HepG2 (cell line): ENCODE measurements at regions not wholly inside any gene's neighbourhood (a gene's known extent, or its start where the extent isn't known, plus 50 kb on each side); places are given as distances from the start of the nearest gene placed in this dataset.
A peak's percentile ranks its signal among the peaks of the same experiment; 100 is the strongest.

ENCODE experiments used
- ATRX ChIP-seq: sonication (generic); formaldehyde crosslinking; IDR thresholded peaks from 2 replicates; pipeline ENCODE4 v1.4.0; 2020; ENCODE audit warnings: missing genetic modification reagents, borderline replicate concordance
- CREM ChIP-seq, 2 experiments: sonication (generic) in 1 of 2; formaldehyde crosslinking in 1 of 2; IDR thresholded peaks; 2 replicates each; pipeline versions ENCODE4 v1.4.0 to v1.6.1; 2016 to 2020; ENCODE audit warnings: antibody characterized with exemption in 1 of 2, mild to moderate bottlenecking in 1 of 2, missing genetic modification reagents in 1 of 2
- E2F2 ChIP-seq: sonication (generic); formaldehyde crosslinking; IDR thresholded peaks from 2 replicates; pipeline ENCODE4 v1.4.0; 2020; ENCODE audit warnings: missing genetic modification reagents, borderline replicate concordance
- GATAD2A ChIP-seq: IDR thresholded peaks from 2 replicates; pipeline ENCODE4 v1.6.1; 2016
- HNF1A ChIP-seq, 2 experiments: sonication (generic) in 1 of 2; formaldehyde crosslinking in 1 of 2; IDR thresholded peaks; 2 replicates each; pipeline versions ENCODE4 v1.4.0 to v1.6.1; 2016 to 2020; ENCODE audit warnings: borderline replicate concordance in 1 of 2, low read depth in 1 of 2, mild to moderate bottlenecking in 1 of 2, missing genetic modification reagents in 1 of 2
- IRF2 ChIP-seq: IDR thresholded peaks from 2 replicates; pipeline ENCODE4 v1.6.1; 2018; ENCODE audit warnings: missing genetic modification reagents, missing compliant biosample characterization
- JDP2 ChIP-seq: sonication (generic); formaldehyde crosslinking; IDR thresholded peaks from 2 replicates; pipeline ENCODE4 v1.8.1; 2022; ENCODE audit warnings: missing genetic modification reagents, borderline replicate concordance
- KDM4B ChIP-seq: sonication (generic); formaldehyde crosslinking; IDR thresholded peaks from 2 replicates; pipeline ENCODE4 v1.4.0; 2020; ENCODE audit warnings: missing genetic modification reagents
- MED1 ChIP-seq: sonication (generic); formaldehyde crosslinking; IDR thresholded peaks from 2 replicates; pipeline ENCODE4 v1.4.0; 2020; ENCODE audit warnings: missing genetic modification reagents
- MXI1 ChIP-seq: IDR thresholded peaks from 3 replicates; pipeline ENCODE4 v1.6.1; 2012; ENCODE audit warnings: low read depth, low read length, inconsistent platforms, borderline replicate concordance
- NFE2L1 ChIP-seq: sonication (generic); formaldehyde crosslinking; IDR thresholded peaks from 2 replicates; pipeline ENCODE4 v1.4.0; 2020; ENCODE audit warnings: missing genetic modification reagents, mild to moderate bottlenecking, borderline replicate concordance
- RCOR2 ChIP-seq: IDR thresholded peaks from 2 replicates; pipeline ENCODE4 v1.6.1; 2016; ENCODE audit warnings: missing biosample characterization, missing genetic modification reagents
- SAP130 ChIP-seq: IDR thresholded peaks from 2 replicates; pipeline ENCODE4 v1.6.1; 2016; ENCODE audit warnings: low read depth
- SOX13 ChIP-seq, 3 experiments: fragments of 450-650 bp in 1 of 3; sonication (generic) in 1 of 3; formaldehyde crosslinking in 1 of 3; IDR thresholded peaks in 2 of 3; conservative IDR thresholded peaks in 1 of 3; 2 replicates each; pipeline versions ENCODE4 v1.5.0 to v1.6.1; 2016 to 2020; ENCODE audit warnings: antibody characterized with exemption in 1 of 3, mild to moderate bottlenecking in 1 of 3, missing compliant biosample characterization in 1 of 3, missing genetic modification reagents in 1 of 3, moderate library complexity in 1 of 3
- SP4 ChIP-seq: sonication (generic); formaldehyde crosslinking; IDR thresholded peaks from 2 replicates; pipeline ENCODE4 v1.8.1; 2023; ENCODE audit warnings: mild to moderate bottlenecking, missing genetic modification reagents
- STAT5B ChIP-seq: sonication (generic); formaldehyde crosslinking; IDR thresholded peaks from 2 replicates; pipeline ENCODE4 v1.4.0; 2020; ENCODE audit warnings: missing genetic modification reagents
- TEAD2 ChIP-seq: sonication (generic); formaldehyde crosslinking; IDR thresholded peaks from 2 replicates; pipeline ENCODE4 v1.9.0; 2021; ENCODE audit warnings: missing genetic modification reagents
- THAP8 ChIP-seq: sonication (generic); formaldehyde crosslinking; IDR thresholded peaks from 2 replicates; pipeline ENCODE4 v1.5.1; 2020; ENCODE audit warnings: missing genetic modification reagents, mild to moderate bottlenecking, borderline replicate concordance
- ZKSCAN8 ChIP-seq: IDR thresholded peaks from 2 replicates; pipeline ENCODE4 v1.6.1; 2016; ENCODE audit warnings: borderline replicate concordance, missing genetic modification reagents, missing compliant biosample characterization
- TF ChIP-seq, protein P1 (sequence below): sonication (generic); formaldehyde crosslinking; IDR thresholded peaks from 2 replicates; pipeline ENCODE4 v1.4.0; 2020; ENCODE audit warnings: missing genetic modification reagents
- TF ChIP-seq, protein P2 (sequence below): sonication (generic); formaldehyde crosslinking; IDR thresholded peaks from 2 replicates; pipeline ENCODE4 v1.8.1; 2022; ENCODE audit warnings: low read depth, mild to moderate bottlenecking, missing genetic modification reagents

- no peak for TF ChIP-seq E2F2 (CRISPR knock-in tag)
- TF ChIP-seq, protein P1, sequence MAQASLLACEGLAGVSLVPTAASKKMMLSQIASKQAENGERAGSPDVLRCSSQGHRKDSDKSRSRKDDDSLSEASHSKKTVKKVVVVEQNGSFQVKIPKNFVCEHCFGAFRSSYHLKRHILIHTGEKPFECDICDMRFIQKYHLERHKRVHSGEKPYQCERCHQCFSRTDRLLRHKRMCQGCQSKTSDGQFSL, result no peak
- TF ChIP-seq ZKSCAN8 (CRISPR knock-in tag), result no peak
- TF ChIP-seq KDM4B (CRISPR knock-in tag), result no peak
- no peak for TF ChIP-seq TEAD2 (CRISPR knock-in tag)
- no peak for TF ChIP-seq SOX13 (IDR thresholded peaks at IDR 0.05)
- peak in 1 of 2 experiments; percentile 44; a peak in 1 of 4 replicates for TF ChIP-seq SOX13 (CRISPR knock-in tag; conservative IDR thresholded peaks at IDR 0.05 in 1 of 2, IDR thresholded peaks at IDR 0.05 in 1 of 2)
- TF ChIP-seq SAP130 (CRISPR knock-in tag), result peak; percentile 54
- 0 out of 2 replicates have a peak, but pooled peaks have one; percentile 40 for TF ChIP-seq RCOR2 (CRISPR knock-in tag)
- TF ChIP-seq GATAD2A (CRISPR knock-in tag), result peak; percentile 65
- TF ChIP-seq ATRX (CRISPR knock-in tag), result no peak
- no peak for TF ChIP-seq THAP8 (CRISPR knock-in tag)
- TF ChIP-seq JDP2, result no peak
- TF ChIP-seq SP4 (CRISPR knock-in tag), result no peak
- TF ChIP-seq CREM (IDR thresholded peaks at IDR 0.05), result no peak
- no peak for TF ChIP-seq CREM (CRISPR knock-in tag; IDR thresholded peaks at IDR 0.05)
- peak; percentile 31; the same call in 1 of the 3 replicates for TF ChIP-seq MXI1
- no peak for TF ChIP-seq NFE2L1 (CRISPR knock-in tag)
- 0 out of 2 replicates have a peak, but pooled peaks have one; percentile 32 for TF ChIP-seq IRF2 (CRISPR knock-in tag)
- TF ChIP-seq MED1, result peak; percentile 22; the same call in 1 of the 2 replicates
- TF ChIP-seq STAT5B (CRISPR knock-in tag), result no peak
- no peak for TF ChIP-seq HNF1A (IDR thresholded peaks at IDR 0.05; ENCODE audit: low read depth)
- no peak for TF ChIP-seq HNF1A (CRISPR knock-in tag; IDR thresholded peaks at IDR 0.05; ENCODE audit: borderline replicate concordance)
- TF ChIP-seq, protein P2, sequence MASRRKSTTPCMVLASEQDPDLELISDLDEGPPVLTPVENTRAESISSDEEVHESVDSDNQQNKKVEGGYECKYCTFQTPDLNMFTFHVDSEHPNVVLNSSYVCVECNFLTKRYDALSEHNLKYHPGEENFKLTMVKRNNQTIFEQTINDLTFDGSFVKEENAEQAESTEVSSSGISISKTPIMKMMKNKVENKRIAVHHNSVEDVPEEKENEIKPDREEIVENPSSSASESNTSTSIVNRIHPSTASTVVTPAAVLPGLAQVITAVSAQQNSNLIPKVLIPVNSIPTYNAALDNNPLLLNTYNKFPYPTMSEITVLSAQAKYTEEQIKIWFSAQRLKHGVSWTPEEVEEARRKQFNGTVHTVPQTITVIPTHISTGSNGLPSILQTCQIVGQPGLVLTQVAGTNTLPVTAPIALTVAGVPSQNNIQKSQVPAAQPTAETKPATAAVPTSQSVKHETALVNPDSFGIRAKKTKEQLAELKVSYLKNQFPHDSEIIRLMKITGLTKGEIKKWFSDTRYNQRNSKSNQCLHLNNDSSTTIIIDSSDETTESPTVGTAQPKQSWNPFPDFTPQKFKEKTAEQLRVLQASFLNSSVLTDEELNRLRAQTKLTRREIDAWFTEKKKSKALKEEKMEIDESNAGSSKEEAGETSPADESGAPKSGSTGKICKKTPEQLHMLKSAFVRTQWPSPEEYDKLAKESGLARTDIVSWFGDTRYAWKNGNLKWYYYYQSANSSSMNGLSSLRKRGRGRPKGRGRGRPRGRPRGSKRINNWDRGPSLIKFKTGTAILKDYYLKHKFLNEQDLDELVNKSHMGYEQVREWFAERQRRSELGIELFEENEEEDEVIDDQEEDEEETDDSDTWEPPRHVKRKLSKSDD (CRISPR knock-in tag), result no peak
Measured at GRCh38 chrX:20374900-20375438, 108.3 kb upstream of the RPS6KA3 start (continued).
